ENCODE measurements at regions not wholly inside any gene's neighbourhood (a gene's known extent, or its start where the extent isn't known, plus 50 kb on each side); places are given as distances from the start of the nearest gene placed in this dataset.
"Not testable (repeated sequence)": the region's sequence is repeated elsewhere in the genome, so short reads cannot be mapped to it uniquely, and the experiment has no call there.

DNA sequence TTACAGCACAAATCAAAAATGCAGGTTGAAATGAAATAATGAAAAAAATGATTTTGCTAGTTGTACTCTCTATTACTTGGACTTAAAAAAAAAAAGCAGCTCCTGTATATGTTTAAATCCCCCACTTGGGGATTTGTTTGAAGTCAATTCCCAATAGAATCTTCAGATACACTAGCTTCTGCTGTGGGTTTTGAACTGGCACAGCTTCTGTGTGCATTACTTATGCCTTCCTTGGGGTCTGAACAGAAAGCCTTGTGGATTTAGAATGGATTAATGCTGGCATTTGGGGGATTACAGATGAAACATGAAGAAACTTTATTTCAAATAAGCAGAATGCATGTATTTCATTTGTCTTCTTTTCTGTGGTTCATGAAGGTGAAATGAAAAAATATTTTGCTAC, 513.2 kb upstream of the TBL1XR1 start:
- no peak for DNase-seq (ENCODE audit: low spot score)

DNA sequence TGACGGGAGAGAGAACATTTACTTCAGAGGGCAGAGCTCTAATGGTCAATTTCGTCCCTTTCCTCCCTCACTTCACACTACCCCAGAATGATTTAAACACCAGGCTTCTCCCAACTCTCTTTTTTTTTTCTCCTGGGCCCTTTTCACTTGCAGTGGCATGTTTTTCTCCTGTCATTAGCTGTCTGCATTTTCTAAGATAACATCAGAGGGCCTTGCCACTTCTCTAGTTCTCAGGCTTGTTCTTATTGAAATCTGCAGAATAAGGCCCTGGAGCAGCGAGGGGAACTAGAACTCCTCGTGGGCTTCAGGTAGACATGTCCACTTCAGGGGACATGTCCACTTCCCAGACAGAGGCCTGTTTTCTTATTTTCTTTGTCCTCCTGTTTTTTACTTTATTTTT, 514.4 kb upstream of the TBL1XR1 start:
- DNase-seq (ENCODE audit: low spot score), result no peak

DNA sequence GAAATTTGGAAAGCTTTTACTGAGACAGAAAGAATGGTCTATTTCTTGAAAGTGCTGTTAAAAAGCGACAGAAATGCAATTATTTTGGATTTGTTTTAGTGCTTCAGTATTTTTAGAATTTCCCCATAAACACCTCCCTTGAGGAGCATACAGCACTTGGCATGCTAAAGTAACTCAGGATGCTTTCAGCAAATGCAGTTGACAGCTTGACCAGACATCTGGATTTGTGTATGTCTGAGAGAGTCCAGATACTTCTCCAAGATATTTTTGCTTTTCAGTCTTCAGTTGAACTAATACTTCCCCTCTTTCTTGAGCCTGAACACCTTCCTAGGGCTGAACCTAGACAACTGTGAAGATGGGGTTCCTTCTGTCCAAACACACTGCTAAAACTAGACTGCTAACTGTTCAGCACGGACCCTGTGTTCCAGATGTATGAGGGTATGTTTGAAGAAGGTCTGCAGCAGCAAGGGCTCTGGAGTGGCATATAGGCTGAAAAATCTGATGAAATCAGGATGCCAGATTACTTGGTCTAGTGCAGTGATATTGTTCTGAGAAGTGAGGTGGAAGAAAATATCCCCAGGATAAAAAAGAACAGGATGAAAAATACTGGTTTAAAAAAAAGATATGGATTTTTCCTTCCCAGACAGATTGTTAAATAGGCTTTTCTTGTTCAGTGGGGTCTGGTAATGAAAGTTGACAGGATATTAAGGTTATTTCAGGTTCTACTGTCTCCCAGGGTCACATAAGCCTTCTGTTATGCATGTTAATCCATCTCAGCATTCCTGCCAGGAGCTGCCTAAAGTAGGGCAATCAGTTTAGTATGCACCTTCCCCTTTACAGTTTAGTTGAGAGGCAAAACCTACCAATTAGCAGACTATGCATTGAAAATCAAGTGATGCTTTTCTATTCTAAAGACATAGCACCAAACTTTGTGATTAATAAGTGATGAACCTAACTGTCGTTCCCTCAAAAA, 516.9 kb upstream of the TBL1XR1 start:
- DNase-seq (ENCODE audit: low spot score), result no peak

DNA sequence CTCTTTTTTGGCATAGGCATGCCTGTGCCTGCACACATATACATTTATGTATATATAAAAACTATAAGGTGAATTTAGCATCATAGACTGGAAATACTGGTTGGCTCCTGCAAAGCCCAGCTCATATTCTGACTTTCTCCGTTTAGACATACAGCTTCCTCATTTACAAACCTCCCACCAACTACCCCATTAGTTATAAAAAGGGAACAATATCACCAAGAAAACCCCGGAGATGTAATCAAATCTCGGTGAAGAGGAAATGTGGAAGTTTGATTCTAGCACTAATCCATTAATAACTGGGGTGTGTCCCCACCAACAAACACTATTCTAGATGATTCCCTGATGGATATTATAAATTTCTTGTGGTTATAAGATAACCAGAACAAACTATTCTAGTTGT, 517.7 kb upstream of the TBL1XR1 start:
- DNase-seq (ENCODE audit: low spot score), result no peak

DNA sequence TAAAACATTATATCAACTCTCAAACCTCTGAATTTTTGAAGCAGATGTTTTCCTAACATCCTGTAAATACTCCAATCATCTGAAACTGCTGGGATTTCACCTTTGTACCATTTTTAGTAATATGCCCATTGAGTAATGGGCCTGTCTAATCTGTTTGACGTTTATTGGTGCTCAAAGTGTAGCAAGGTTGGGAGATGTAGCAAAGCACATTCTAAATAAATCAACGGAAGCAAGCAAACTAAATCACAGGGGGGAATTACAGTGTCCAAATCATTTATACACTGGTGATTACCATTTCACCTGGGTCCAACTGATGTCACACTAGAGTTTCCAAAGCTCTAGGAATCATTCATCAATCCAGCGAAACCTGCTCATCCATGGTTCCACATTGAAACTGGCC, 518.7 kb upstream of the TBL1XR1 start:
- no peak for DNase-seq (ENCODE audit: low spot score)

- DNase-seq (ENCODE audit: low spot score), result not testable (repeated sequence)
Measured at GRCh38 chr3:177720927-177721326, 523.6 kb upstream of the TBL1XR1 start.

- no peak for DNase-seq (ENCODE audit: low spot score)
Measured at GRCh38 chr3:177721864-177722785, 524.8 kb upstream of the TBL1XR1 start.

- DNase-seq (ENCODE audit: low spot score), result no peak
Measured at GRCh38 chr3:177724020-177724638, 526.8 kb upstream of the TBL1XR1 start.

GRCh38 chr3:177725165-177725564, 527.9 kb upstream of the TBL1XR1 start:
- DNase-seq (ENCODE audit: low spot score), result no peak

- no peak for DNase-seq (ENCODE audit: low spot score)
Measured at GRCh38 chr3:177726807-177727206, 529.5 kb upstream of the TBL1XR1 start.

DNA sequence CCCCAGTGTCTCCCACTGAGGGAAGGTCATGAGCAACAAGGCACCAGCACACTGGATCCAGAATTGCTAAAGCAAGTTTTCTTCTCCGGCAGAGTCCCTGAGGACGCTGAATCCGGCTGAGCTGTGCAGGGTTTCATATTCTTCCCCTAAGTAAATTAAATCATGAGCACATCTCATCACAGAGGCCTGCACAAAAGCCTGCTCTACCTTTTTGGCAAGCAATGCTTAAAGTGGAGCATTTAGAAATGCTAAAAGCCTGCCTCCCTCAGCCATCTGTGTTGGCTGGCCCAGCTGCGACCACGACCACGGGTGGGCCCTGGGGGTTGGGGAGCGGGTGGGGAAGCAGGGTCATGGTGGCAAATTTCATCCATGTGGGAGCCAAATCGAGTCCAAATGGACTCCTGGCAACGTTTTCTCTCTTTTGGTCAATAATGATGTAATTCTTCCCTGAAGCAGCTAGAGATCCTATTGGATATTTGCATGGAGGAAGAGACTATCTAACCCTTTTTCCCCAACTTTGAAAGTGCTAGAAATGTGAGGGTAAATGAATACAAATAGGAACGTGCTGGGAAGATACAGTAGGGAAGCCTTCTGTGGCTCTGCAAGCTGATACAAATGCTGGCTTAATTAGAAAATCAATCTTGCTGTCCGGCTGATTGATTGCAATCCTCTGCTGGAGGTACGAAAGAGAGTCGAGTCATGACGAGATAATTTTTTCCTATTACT, 532.8 kb upstream of the TBL1XR1 start:
- no peak for DNase-seq (ENCODE audit: low spot score)

GRCh38 chr3:177730814-177731213, 533.5 kb upstream of the TBL1XR1 start:
- no peak for DNase-seq (ENCODE audit: low spot score)

- no peak for DNase-seq (ENCODE audit: low spot score)
Measured at GRCh38 chr3:177731644-177732268, 534.5 kb upstream of the TBL1XR1 start.

GRCh38 chr3:177733233-177733632, 536.0 kb upstream of the TBL1XR1 start:
- no peak for DNase-seq (ENCODE audit: low spot score)

DNA sequence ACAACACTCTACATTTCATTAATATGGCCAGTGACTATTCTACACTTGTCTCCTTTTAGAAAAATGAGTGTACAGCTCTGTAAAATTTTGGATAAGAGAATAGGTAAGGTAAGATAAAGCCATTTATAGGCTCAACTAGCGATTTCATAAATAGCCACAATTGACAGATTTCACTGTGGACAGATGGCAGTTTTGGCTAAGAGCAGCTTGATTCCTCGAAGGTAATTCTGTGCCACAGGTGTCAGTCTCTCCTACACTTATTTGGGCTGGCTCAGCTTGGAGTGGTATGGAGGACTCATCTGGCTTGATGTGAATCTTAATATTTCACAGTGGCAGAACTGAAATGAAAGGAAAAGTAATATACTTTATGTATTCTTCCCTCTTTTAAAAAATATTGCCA, 536.7 kb upstream of the TBL1XR1 start:
- DNase-seq (ENCODE audit: low spot score), result no peak

GRCh38 chr3:177735431-177735830, 538.1 kb upstream of the TBL1XR1 start:
- no peak for DNase-seq (ENCODE audit: low spot score)

GRCh38 chr3:177739461-177739860, 542.2 kb upstream of the TBL1XR1 start:
- no peak for DNase-seq (ENCODE audit: low spot score)

DNA sequence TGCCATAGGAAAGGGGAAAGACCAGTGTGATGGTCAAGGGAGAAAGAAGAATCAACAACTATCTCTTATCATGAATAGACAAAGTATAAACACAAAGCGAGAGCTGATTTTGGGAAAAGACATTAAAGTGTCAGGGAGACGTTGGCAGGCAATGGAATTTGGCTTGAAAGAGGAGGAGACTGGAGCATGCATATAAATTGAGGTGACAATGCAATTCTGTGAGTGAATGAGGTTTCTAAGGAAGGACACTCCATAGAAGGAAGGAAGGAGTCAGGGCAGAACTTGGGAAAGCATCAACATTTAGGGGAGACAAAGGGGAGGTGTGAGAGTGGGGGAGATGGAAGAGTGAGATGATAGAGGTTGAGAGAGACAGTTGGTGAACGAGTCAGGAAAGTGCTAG, 543.0 kb upstream of the TBL1XR1 start:
- no peak for DNase-seq (ENCODE audit: low spot score)

DNA sequence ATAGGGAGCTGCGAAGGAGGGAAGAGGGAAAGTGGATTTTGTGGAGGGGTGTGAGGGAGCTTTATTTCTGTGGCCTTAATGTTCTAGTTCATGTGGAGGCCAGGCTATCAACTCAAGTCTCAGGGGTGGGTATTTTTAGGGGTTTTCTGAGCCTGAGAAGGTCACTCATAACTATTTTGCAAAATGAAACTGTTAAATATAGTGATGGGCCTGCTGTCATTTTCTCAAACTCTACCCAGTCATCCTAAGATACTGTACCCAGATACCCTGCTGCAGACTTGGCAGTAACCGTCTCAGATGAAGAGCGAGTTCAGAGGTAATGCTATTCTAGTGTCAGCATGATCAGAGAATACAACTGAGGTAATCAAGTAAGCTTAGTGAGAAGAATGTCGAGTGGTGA, 545.0 kb upstream of the TBL1XR1 start:
- DNase-seq (ENCODE audit: low spot score), result no peak

DNA sequence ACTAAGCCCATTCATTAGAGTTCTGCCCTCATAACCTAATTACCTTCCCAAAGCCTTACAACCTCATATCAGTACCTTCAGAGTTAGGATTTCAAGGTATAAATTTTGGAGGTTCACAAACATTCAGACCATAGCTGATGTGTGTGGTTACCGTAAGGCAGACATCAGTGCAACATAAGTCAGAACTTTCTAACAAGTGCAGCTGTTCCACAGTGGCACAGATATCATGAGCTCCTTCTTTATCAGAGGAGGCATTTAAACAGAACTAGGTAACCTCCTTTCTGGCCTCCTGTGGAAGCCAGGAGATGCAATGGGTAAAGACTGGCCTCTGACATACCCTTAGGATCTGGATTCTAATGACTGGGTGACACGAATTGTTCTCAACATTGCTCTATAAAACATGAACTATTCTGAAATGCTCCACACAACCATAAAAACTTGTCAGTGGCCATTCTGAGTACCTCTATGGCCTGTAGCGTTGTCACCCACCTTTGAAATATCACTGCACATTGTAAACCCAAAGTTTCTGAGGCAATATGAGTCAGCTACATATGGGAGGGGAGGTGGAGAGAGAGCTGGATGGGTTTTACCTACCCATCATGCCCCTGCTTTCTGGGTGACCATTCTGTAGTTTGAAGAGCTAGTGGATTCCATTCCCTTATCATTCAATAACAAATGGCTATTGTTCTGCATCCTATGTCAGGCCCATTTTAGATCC, 546.0 kb upstream of the TBL1XR1 start:
- DNase-seq (ENCODE audit: low spot score), result no peak

All from LoVo (cell line).